ENCODE measurements at regions not wholly inside any gene's neighbourhood (a gene's known extent, or its start where the extent isn't known, plus 50 kb on each side); places are given as distances from the start of the nearest gene placed in this dataset.
"Not testable (repeated sequence)": the region's sequence is repeated elsewhere in the genome, so short reads cannot be mapped to it uniquely, and the experiment has no call there.

- not testable (repeated sequence) for TF ChIP-seq SNAPC2 (CRISPR knock-in tag; IDR thresholded peaks at IDR 0.05); MAFK (conservative IDR thresholded peaks at IDR 0.05 in 1 of 2, IDR thresholded peaks at IDR 0.05 in 1 of 2; ENCODE audit: low read length in 2 of 2); CBFB (CRISPR knock-in tag; IDR thresholded peaks at IDR 0.05); ZNF766 (CRISPR knock-in tag; IDR thresholded peaks at IDR 0.05; ENCODE audit: borderline replicate concordance); CEBPB (IDR thresholded peaks at IDR 0.05; ENCODE audit: borderline replicate concordance, low read depth, low read length); CTCF (CRISPR knock-in tag; IDR thresholded peaks at IDR 0.05)
These were observed 132.3 kb upstream of the F9 start for GRCh38 chrX:139398258-139398657.

Data from HepG2 (cell line).